H1 (cell line): ENCODE measurements at regions not wholly inside any gene's neighbourhood (a gene's known extent, or its start where the extent isn't known, plus 50 kb on each side); places are given as distances from the start of the nearest gene placed in this dataset.

ENCODE experiments used
- CTCF ChIA-PET: fragments of 300-600 bp; sonication (Branson Sonifier 250); formaldehyde crosslinking; loops from one replicate; lab custom pipeline; 2021; ENCODE audit not compliant: partially characterized antibody; lab: Charles Lee
- POLR2A ChIA-PET: fragments of 300-600 bp; sonication (Branson Sonifier 250); formaldehyde crosslinking; loops from one replicate; lab custom pipeline; 2021; ENCODE audit warnings: inconsistent platforms; ENCODE audit not compliant: partially characterized antibody; lab: Charles Lee
- DNase-seq, 2 experiments: peaks; one replicate each; pipeline versions ENCODE4 v3.0.0 to v3.0.0-alpha.2; 2010 to 2022; ENCODE audit warnings: low spot score in 2 of 2, low read depth in 1 of 2, mixed read lengths in 1 of 2
- FAIRE-seq: peaks from 2 replicates; lab custom pipeline; 2011; peaks lifted over from hg19 to GRCh38; lab: Jason Lieb, UNC
- H2AFZ ChIP-seq: 2 replicates; pipeline ENCODE4 v1.8.1; 2012; ENCODE audit warnings: low read length, inconsistent platforms
- H2AK5ac ChIP-seq: 2 replicates; pipeline ENCODE4 v1.6.1; 2013; ENCODE audit warnings: low read depth, low read length
- H2BK120ac ChIP-seq: replicated peaks from 2 replicates; pipeline ENCODE3; 2013; ENCODE audit warnings: low read depth, low read length, inconsistent platforms
- H2BK12ac ChIP-seq: 2 replicates; pipeline ENCODE4 v1.6.1; 2013; ENCODE audit warnings: low read depth, low read length
- H2BK15ac ChIP-seq: 2 replicates; pipeline ENCODE4 v1.6.1; 2013; ENCODE audit warnings: low read length
- H2BK20ac ChIP-seq: 2 replicates; pipeline ENCODE4 v1.6.1; 2013; ENCODE audit warnings: low read length
- H2BK5ac ChIP-seq: 2 replicates; pipeline ENCODE4 v1.6.1; 2013; ENCODE audit warnings: low read depth, low read length
- H3K14ac ChIP-seq: 2 replicates; pipeline ENCODE4 v1.6.1; 2013; ENCODE audit warnings: inconsistent platforms; ENCODE audit not compliant: insufficient read length
- H3K18ac ChIP-seq: 2 replicates; pipeline ENCODE4 v1.6.1; 2013; ENCODE audit warnings: low read length; ENCODE audit errors: extremely low read depth
- H3K23ac ChIP-seq: 2 replicates; pipeline ENCODE4 v1.6.1; 2013; ENCODE audit warnings: inconsistent platforms; ENCODE audit not compliant: insufficient read length
- H3K23me2 ChIP-seq: 2 replicates; pipeline ENCODE4 v1.6.1; 2013; ENCODE audit warnings: low read depth, low read length
- H3K27ac ChIP-seq: 2 replicates; pipeline ENCODE4 v1.6.1; 2011; ENCODE audit warnings: low read depth, low read length, inconsistent platforms
- H3K27me3 ChIP-seq, 4 experiments: replicated peaks in 1 of 4; 1 replicate in 1 of 4; 2 replicates in 3 of 4; pipeline versions ENCODE4 v1.6.1 to v1.8.1; 2011 to 2013; ENCODE audit warnings: low read length in 3 of 4, mild to moderate bottlenecking in 3 of 4, inconsistent platforms in 2 of 4, mixed read lengths in 2 of 4, moderate library complexity in 1 of 4; ENCODE audit not compliant: control insufficient read depth in 3 of 4, insufficient read depth in 3 of 4; ENCODE audit errors: extremely low read depth in 1 of 4
- H3K36me3 ChIP-seq, 4 experiments: 2 replicates each; pipeline versions ENCODE4 v1.6.1 to v1.8.1; 2011 to 2013; ENCODE audit warnings: mild to moderate bottlenecking in 4 of 4, low read length in 3 of 4, moderate library complexity in 2 of 4, control low read depth in 1 of 4, inconsistent platforms in 1 of 4; ENCODE audit not compliant: insufficient read depth in 4 of 4, control insufficient read depth in 2 of 4
- H3K4ac ChIP-seq: replicated peaks from 2 replicates; pipeline ENCODE3; 2013; ENCODE audit warnings: low read length, low read depth, mixed read lengths, inconsistent platforms; ENCODE audit not compliant: insufficient read length
- H3K4me1 ChIP-seq, 4 experiments: replicated peaks in 1 of 4; 1 replicate in 1 of 4; 2 replicates in 3 of 4; pipeline versions ENCODE4 v1.6.1 to v1.8.1; 2011 to 2013; ENCODE audit warnings: low read length in 3 of 4, inconsistent platforms in 2 of 4, mixed read lengths in 1 of 4; ENCODE audit not compliant: insufficient read depth in 4 of 4, control insufficient read depth in 3 of 4
- H3K4me2 ChIP-seq, 2 experiments: 2 replicates each; pipeline versions ENCODE4 v1.6.1 to v1.8.1; 2011 to 2013; ENCODE audit warnings: low read depth in 2 of 2, low read length in 2 of 2, control low read depth in 1 of 2, inconsistent platforms in 1 of 2, mild to moderate bottlenecking in 1 of 2; ENCODE audit not compliant: insufficient read depth in 1 of 2
- H3K4me3 ChIP-seq, 4 experiments: fragments of 200-600, 300-600 bp in 1 of 4; sonication (generic), shearing (Covaris generic), sonication (Bioruptor Twin) in 1 of 4; 2 replicates each; pipeline versions ENCODE4 v1.5.1 to v1.8.1; 2011 to 2016; ENCODE audit warnings: low read length in 4 of 4, low read depth in 3 of 4, control low read depth in 2 of 4, inconsistent platforms in 2 of 4, mild to moderate bottlenecking in 2 of 4, mixed read lengths in 1 of 4, moderate library complexity in 1 of 4; ENCODE audit not compliant: insufficient read depth in 2 of 4; ENCODE audit errors: extremely low read depth in 1 of 4
- H3K56ac ChIP-seq: replicated peaks from 2 replicates; pipeline ENCODE3; 2013; ENCODE audit warnings: low read depth, mild to moderate bottlenecking, mixed read lengths, low read length, inconsistent platforms; ENCODE audit not compliant: insufficient read length
- H3K79me1 ChIP-seq: 2 replicates; pipeline ENCODE4 v1.6.1; 2013; ENCODE audit warnings: low read depth, low read length, control low read depth
- H3K79me2 ChIP-seq, 2 experiments: 2 replicates each; pipeline versions ENCODE4 v1.6.1 to v1.8.1; 2012 to 2013; ENCODE audit warnings: low read length in 2 of 2, mild to moderate bottlenecking in 2 of 2, inconsistent platforms in 1 of 2; ENCODE audit not compliant: insufficient read depth in 2 of 2, control insufficient read depth in 1 of 2
- H3K9ac ChIP-seq, 4 experiments: replicated peaks in 1 of 4; 1 replicate in 1 of 4; 2 replicates in 3 of 4; pipeline versions ENCODE4 v1.6.1 to v1.8.1; 2011 to 2013; ENCODE audit warnings: low read depth in 3 of 4, low read length in 3 of 4, control low read depth in 2 of 4, mild to moderate bottlenecking in 2 of 4, moderate library complexity in 2 of 4, inconsistent platforms in 1 of 4; ENCODE audit errors: extremely low read depth in 1 of 4
- H3K9me3 ChIP-seq, 2 experiments: 2 replicates each; pipeline versions ENCODE4 v1.6.1 to v1.8.1; 2012 to 2013; ENCODE audit warnings: mild to moderate bottlenecking in 2 of 2, moderate library complexity in 2 of 2, control low read depth in 1 of 2, inconsistent platforms in 1 of 2, low read depth in 1 of 2, low read length in 1 of 2, mixed read lengths in 1 of 2; ENCODE audit not compliant: insufficient read depth in 2 of 2
- H4K20me1 ChIP-seq, 2 experiments: replicated peaks in 1 of 2; 2 replicates each; pipeline versions ENCODE3 to v1.8.1; 2011 to 2013; ENCODE audit warnings: inconsistent platforms in 2 of 2, low read length in 2 of 2, mild to moderate bottlenecking in 1 of 2; ENCODE audit not compliant: insufficient read depth in 2 of 2, control insufficient read depth in 1 of 2
- H4K5ac ChIP-seq: 2 replicates; pipeline ENCODE4 v1.6.1; 2013; ENCODE audit warnings: low read length, low read depth, mixed read lengths, inconsistent platforms; ENCODE audit not compliant: insufficient read length
- H4K8ac ChIP-seq: 2 replicates; pipeline ENCODE4 v1.8.0; 2013; ENCODE audit warnings: mild to moderate bottlenecking, moderate library complexity, low read length, inconsistent platforms; ENCODE audit not compliant: insufficient read depth; ENCODE audit errors: extremely low read depth
- H4K91ac ChIP-seq: replicated peaks from 2 replicates; pipeline ENCODE3; 2013; ENCODE audit warnings: low read length, mixed read lengths, inconsistent platforms; ENCODE audit not compliant: insufficient read length
- BCL11A ChIP-seq, 2 experiments: IDR thresholded peaks; one replicate each; pipeline ENCODE4 v1.6.1; 2011; ENCODE audit warnings: low read depth in 2 of 2, low read length in 2 of 2, mild to moderate bottlenecking in 2 of 2
- CBX8 ChIP-seq: fragments of 300-800, 300-1000 bp; sonication (generic); IDR thresholded peaks from 2 replicates; pipeline ENCODE4 v1.7.1; 2016; ENCODE audit warnings: low read depth, low read length, borderline replicate concordance
- FOSL1 ChIP-seq: IDR thresholded peaks from 2 replicates; pipeline ENCODE4 v1.6.1; 2011; ENCODE audit warnings: mild to moderate bottlenecking, low read depth, low read length, moderate library complexity; ENCODE audit not compliant: insufficient read depth
- JUN ChIP-seq: IDR thresholded peaks from 2 replicates; pipeline ENCODE4 v1.6.1; 2011; ENCODE audit warnings: low read depth, mild to moderate bottlenecking, improper control_type of control experiment, low read length
- JUND ChIP-seq: IDR thresholded peaks from 2 replicates; pipeline ENCODE4 v1.6.1; 2011; ENCODE audit warnings: mild to moderate bottlenecking, improper control_type of control experiment, low read length
- SUZ12 ChIP-seq: fragments of 200-600 bp; sonication (generic); IDR thresholded peaks from 2 replicates; pipeline ENCODE4 v1.6.1; 2012; ENCODE audit warnings: mild to moderate bottlenecking, inconsistent platforms, low read length, moderate library complexity, mixed read lengths
- TEAD4 ChIP-seq: IDR thresholded peaks from 2 replicates; pipeline ENCODE4 v1.6.1; 2012; ENCODE audit warnings: low read depth, low read length, inconsistent platforms, mixed read lengths
- WGBS, 2 experiments: shearing (Covaris generic) in 1 of 2; methylation state at CpG; one replicate each; pipeline versions ENCODE4 v1.1.6 to v1.1.7; 2013 to 2015; ENCODE audit warnings: low lambda C conversion rate in 2 of 2, mixed read lengths in 2 of 2, inconsistent platforms in 1 of 2, low coverage in 1 of 2, missing lambda C conversion rate in 1 of 2; ENCODE audit not compliant: insufficient replicate concordance in 2 of 2, insufficient coverage in 1 of 2, insufficient read length in 1 of 2; ENCODE audit errors: extremely low coverage in 1 of 2, missing lambda C conversion rate in 1 of 2; 5-methylcytosine and 5-hydroxymethylcytosine counted together

DNA sequence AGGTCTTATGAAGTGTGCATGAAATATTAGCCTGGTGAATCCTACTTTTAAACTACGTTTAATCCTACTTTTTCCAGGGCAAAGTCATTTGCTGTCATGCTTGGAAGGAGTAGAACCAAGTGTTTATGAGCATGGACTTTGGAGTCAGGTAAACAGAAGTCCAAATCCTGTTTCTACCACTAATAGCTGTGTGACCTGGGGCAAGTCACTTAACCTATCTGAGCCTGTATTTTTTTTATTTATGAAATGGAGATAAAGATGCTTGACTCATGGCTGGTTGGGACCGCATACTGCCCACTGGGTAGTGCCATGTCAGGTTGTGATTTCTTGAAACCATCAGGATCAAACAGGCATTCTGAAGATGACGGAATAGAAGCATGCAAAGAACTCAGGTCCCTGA, 249.6 kb downstream of the BAMBI start:
- Histone ChIP-seq H4K20me1 (no peaks in the 10 kb centered on the region), H3K4ac (no peak overlapping the region), H3K27me3 (no peaks in the 10 kb centered on the region; a peak in 1 of 7 replicates), H4K91ac (no peak overlapping the region), H2BK15ac (no peak overlapping the region), H3K79me2 (no peaks in the 10 kb centered on the region), H3K9ac (no peak overlapping the region), H2AFZ (no peak overlapping the region), H3K56ac (no peak overlapping the region), H3K4me2 (no peak overlapping the region), H3K14ac (no peak overlapping the region), H2BK20ac (no peak overlapping the region), H2BK12ac (no peak overlapping the region), H3K23ac (no peak overlapping the region), H3K23me2 (no peaks in the 10 kb centered on the region), H2BK5ac (no peak overlapping the region), H2AK5ac (no peak overlapping the region), H3K27ac (no peak overlapping the region), H3K4me1 (peaks cover 0 to 3% (median 0%) of the 10 kb centered on the region in 4 experiments; a peak in 1 of 7 replicates), H2BK120ac (no peak overlapping the region), H3K79me1 (no peaks in the 10 kb centered on the region), H3K4me3 (no peak overlapping the region), H3K9me3 (no peaks in the 10 kb centered on the region), H3K36me3 (no peaks in the 10 kb centered on the region), H3K18ac (no peak overlapping the region), H4K8ac (no peak overlapping the region), H4K5ac (no peak overlapping the region)
- WGBS, 2 experiments, result 97% methylated on average over 3 of the region's 3 CpGs; no CpG with 5 or more reads in 1 of the 2 experiments
- TF ChIP-seq CBX8 (no peak), SUZ12 (no peak), JUND (no peak), TEAD4 (no peak), BCL11A (IDR thresholded peaks at IDR 0.05; ENCODE audit: low read depth in 2 of 2, low read length in 2 of 2) (no peak), JUN (no peak), FOSL1 (no peak)
- DNase-seq, result no peak
- no peak for FAIRE-seq
- ChIA-PET POLR2A (no interaction called here), CTCF (interaction anchor here (1.5 to 1.9 kb wide), 2 partner anchors 11 to 13 kb away, joined by 4 to 7 read pairs; no protein-coding TSS in a partner anchor)
